MM.1S (cell line): ENCODE measurements at regions not wholly inside any gene's neighbourhood (a gene's known extent, or its start where the extent isn't known, plus 50 kb on each side); places are given as distances from the start of the nearest gene placed in this dataset.

Experiments
- DNase-seq: peaks from one replicate; pipeline ENCODE4 v3.0.0-alpha.2; 2015
- H2AFZ ChIP-seq: fragments of 300-600 bp; sonication (generic); 2 replicates; pipeline ENCODE4 v1.6.0; 2016; ENCODE audit warnings: antibody characterized with exemption, low read length
- H3F3A ChIP-seq: fragments of 300-600 bp; sonication (generic); 2 replicates; pipeline ENCODE4 v1.6.1; 2016; ENCODE audit warnings: mild to moderate bottlenecking, antibody characterized with exemption, low read length, moderate library complexity, mixed read lengths; ENCODE audit not compliant: insufficient read depth
- H3K27ac ChIP-seq: fragments of 300-600 bp; sonication (generic); 2 replicates; pipeline ENCODE4 v1.5.1; 2016; ENCODE audit warnings: mild to moderate bottlenecking, low read length
- H3K27me3 ChIP-seq: fragments of 300-600 bp; sonication (generic); replicated peaks from 2 replicates; pipeline ENCODE4 v1.6.0; 2016; ENCODE audit warnings: low read length; ENCODE audit not compliant: insufficient read depth
- H3K36me3 ChIP-seq: fragments of 300-600 bp; sonication (generic); replicated peaks from 2 replicates; pipeline ENCODE4 v1.6.1; 2016; ENCODE audit warnings: mild to moderate bottlenecking, low read length, mixed read lengths; ENCODE audit not compliant: insufficient read depth
- H3K4me1 ChIP-seq: fragments of 300-600 bp; sonication (generic); 2 replicates; pipeline ENCODE4 v1.6.1; 2016; ENCODE audit warnings: low read length, mixed read lengths
- H3K4me2 ChIP-seq: fragments of 300-600 bp; sonication (generic); 2 replicates; pipeline ENCODE4 v1.6.0; 2016; ENCODE audit warnings: low read depth, low read length
- H3K4me3 ChIP-seq: fragments of 300-600 bp; sonication (generic); 2 replicates; pipeline ENCODE4 v1.5.1; 2016; ENCODE audit warnings: low read length, mixed read lengths
- H3K79me2 ChIP-seq: fragments of 300-600 bp; sonication (generic); 2 replicates; pipeline ENCODE4 v1.6.1; 2016; ENCODE audit warnings: mixed run types, low read length, mixed read lengths
- H3K9ac ChIP-seq: fragments of 300-600 bp; sonication (generic); 2 replicates; pipeline ENCODE4 v1.6.1; 2016; ENCODE audit warnings: low read length, mixed read lengths
- H3K9me2 ChIP-seq: fragments of 300-600 bp; sonication (generic); replicated peaks from 2 replicates; pipeline ENCODE4 v1.6.1; 2016; ENCODE audit warnings: mild to moderate bottlenecking, low read length, mixed read lengths; ENCODE audit not compliant: insufficient read depth
- H3K9me3 ChIP-seq: fragments of 300-600 bp; sonication (generic); replicated peaks from 2 replicates; pipeline ENCODE4 v1.6.1; 2016; ENCODE audit warnings: mild to moderate bottlenecking, low read length, mixed read lengths; ENCODE audit not compliant: insufficient read depth
- H4K20me1 ChIP-seq: fragments of 300-600 bp; sonication (generic); 2 replicates; pipeline ENCODE4 v1.6.1; 2016; ENCODE audit warnings: mild to moderate bottlenecking, low read length, moderate library complexity, mixed read lengths; ENCODE audit not compliant: insufficient read depth
- CTCF ChIP-seq: fragments of 300-600 bp; sonication (generic); IDR thresholded peaks from 2 replicates; pipeline ENCODE4 v1.5.1; 2016; ENCODE audit warnings: antibody characterized with exemption, low read length, mixed read lengths
- EZH2 ChIP-seq: fragments of 300-600 bp; sonication (generic); optimal IDR thresholded peaks from 2 replicates; pipeline ENCODE3; 2017; ENCODE audit warnings: low read depth, mild to moderate bottlenecking, antibody characterized with exemption, low read length, mixed read lengths
- EZH2phosphoT487 ChIP-seq: fragments of 300-600 bp; sonication (generic); IDR thresholded peaks from 2 replicates; pipeline ENCODE4 v1.6.1; 2018; ENCODE audit warnings: antibody characterized with exemption, low read length

GRCh38 chr1:82792151-82792550 lies 991.4 kb downstream of the ADGRL2 start:
- no peak for TF ChIP-seq EZH2phosphoT487
- TF ChIP-seq CTCF, result no peak
- no peak for TF ChIP-seq EZH2
- Histone ChIP-seq H3K27me3 (no peaks in the 10 kb centered on the region), H3K36me3 (no peaks in the 10 kb centered on the region), H3K27ac (no peak overlapping the region), H3K9me2 (no peaks in the 10 kb centered on the region), H3K4me1 (no peaks in the 10 kb centered on the region), H3K9me3 (no peaks in the 10 kb centered on the region), H2AFZ (no peak overlapping the region), H3F3A (no peaks in the 10 kb centered on the region), H3K4me3 (no peak overlapping the region), H3K79me2 (no peaks in the 10 kb centered on the region), H3K4me2 (no peak overlapping the region), H4K20me1 (no peaks in the 10 kb centered on the region), H3K9ac (no peak overlapping the region)
- DNase-seq, result no peak

GRCh38 chr1:82790556-82790955 lies 989.8 kb downstream of the ADGRL2 start:
- H3K4me3 ChIP-seq, result no peak overlapping the region
- H3K9ac ChIP-seq, result no peak overlapping the region
- no peak overlapping the region for H3K27ac ChIP-seq
- no peak overlapping the region for H3K4me2 ChIP-seq
- H3K27me3 ChIP-seq, result no peaks in the 10 kb centered on the region
- no peaks in the 10 kb centered on the region for H3K79me2 ChIP-seq
- no peaks in the 10 kb centered on the region for H3K9me2 ChIP-seq
- H3K36me3 ChIP-seq, result no peaks in the 10 kb centered on the region
- H4K20me1 ChIP-seq, result no peaks in the 10 kb centered on the region
- no peak for DNase-seq
- H2AFZ ChIP-seq, result no peak overlapping the region
- H3F3A ChIP-seq, result no peaks in the 10 kb centered on the region
- H3K9me3 ChIP-seq, result no peaks in the 10 kb centered on the region
- H3K4me1 ChIP-seq, result no peaks in the 10 kb centered on the region
- TF ChIP-seq CTCF, result no peak
- no peak for TF ChIP-seq EZH2
- TF ChIP-seq EZH2phosphoT487, result no peak

DNA sequence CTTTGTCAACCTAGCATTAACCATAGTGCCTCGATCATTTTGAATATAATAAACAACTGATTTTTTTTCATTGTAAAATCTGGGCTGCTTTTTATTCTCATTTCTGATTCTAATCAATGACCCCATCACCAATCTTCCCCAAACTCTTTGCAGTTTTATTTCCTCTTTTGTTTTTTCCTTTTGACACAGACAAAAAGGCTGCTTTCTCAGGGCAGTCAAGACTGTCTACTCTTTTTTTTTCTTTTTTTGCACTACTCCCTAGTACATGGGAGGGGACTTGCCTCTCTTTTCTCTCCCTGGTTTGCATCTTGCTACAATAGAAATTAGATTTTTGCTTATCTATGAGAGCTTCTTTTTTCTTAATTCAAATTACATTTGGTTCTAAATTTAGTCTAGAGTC lies 987.9 kb downstream of the ADGRL2 start:
- Histone ChIP-seq H3K4me3 (no peak overlapping the region), H3K27ac (no peak overlapping the region), H3K9ac (no peak overlapping the region), H3K36me3 (no peaks in the 10 kb centered on the region), H3F3A (no peaks in the 10 kb centered on the region), H2AFZ (no peak overlapping the region), H3K9me2 (no peaks in the 10 kb centered on the region), H3K9me3 (no peaks in the 10 kb centered on the region), H3K27me3 (no peaks in the 10 kb centered on the region), H3K79me2 (no peaks in the 10 kb centered on the region), H3K4me2 (no peak overlapping the region), H4K20me1 (no peaks in the 10 kb centered on the region), H3K4me1 (no peaks in the 10 kb centered on the region)
- no peak for TF ChIP-seq CTCF
- no peak for TF ChIP-seq EZH2
- TF ChIP-seq EZH2phosphoT487, result no peak
- no peak for DNase-seq
